Activated CD4-positive, alpha-beta T cell treated with anti-CD3 and anti-CD28 coated beads, Interleukin-2, amount 50 U/mL, for 4 hours (primary cell): ENCODE measurements at regions not wholly inside any gene's neighbourhood (a gene's known extent, or its start where the extent isn't known, plus 50 kb on each side); places are given as distances from the start of the nearest gene placed in this dataset.

Experiments
- DNase-seq, 2 experiments: peaks; one replicate each; pipeline ENCODE4 v3.0.0-alpha.2; 2020

GRCh38 chr10:130809761-130810515 is 501.6 kb downstream of the TCERG1L start:
- DNase-seq, result no peak

GRCh38 chr10:130810856-130811255 is 500.7 kb downstream of the TCERG1L start:
- DNase-seq, result no peak

GRCh38 chr10:130812381-130813148 is 499.0 kb downstream of the TCERG1L start:
- no peak for DNase-seq

GRCh38 chr10:130814610-130815009 is 496.9 kb downstream of the TCERG1L start:
- no peak for DNase-seq

GRCh38 chr10:130816116-130816901 is 495.2 kb downstream of the TCERG1L start:
- no peak for DNase-seq

- no peak for DNase-seq
Observed at GRCh38 chr10:130817046-130817624, 494.4 kb downstream of the TCERG1L start.

GRCh38 chr10:130817674-130818073 is 493.8 kb downstream of the TCERG1L start:
- no peak for DNase-seq

- DNase-seq, result no peak
Observed at GRCh38 chr10:130820880-130821482, 490.5 kb downstream of the TCERG1L start.

GRCh38 chr10:130824230-130825014 is 487.1 kb downstream of the TCERG1L start:
- no peak for DNase-seq

DNA sequence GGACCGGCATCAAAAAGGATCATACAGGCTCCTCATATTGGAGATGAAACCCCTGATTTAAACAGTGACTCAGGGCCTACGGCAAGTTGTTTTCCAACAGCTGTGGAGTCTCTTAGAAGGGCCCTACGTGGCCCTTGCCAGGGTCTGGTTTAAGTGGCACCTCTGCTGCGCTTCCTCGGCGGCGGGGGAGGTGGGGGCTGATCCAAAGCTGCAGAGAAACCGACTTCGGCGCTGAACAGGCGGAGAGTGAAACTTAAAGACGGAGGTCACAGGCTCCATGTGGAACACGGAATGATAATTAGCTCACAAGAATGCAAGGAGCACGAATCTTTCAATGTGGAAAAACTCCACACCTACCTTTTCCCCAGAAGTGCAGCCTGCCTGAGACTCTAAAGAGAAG is 477.9 kb downstream of the TCERG1L start:
- DNase-seq, result no peak

DNA sequence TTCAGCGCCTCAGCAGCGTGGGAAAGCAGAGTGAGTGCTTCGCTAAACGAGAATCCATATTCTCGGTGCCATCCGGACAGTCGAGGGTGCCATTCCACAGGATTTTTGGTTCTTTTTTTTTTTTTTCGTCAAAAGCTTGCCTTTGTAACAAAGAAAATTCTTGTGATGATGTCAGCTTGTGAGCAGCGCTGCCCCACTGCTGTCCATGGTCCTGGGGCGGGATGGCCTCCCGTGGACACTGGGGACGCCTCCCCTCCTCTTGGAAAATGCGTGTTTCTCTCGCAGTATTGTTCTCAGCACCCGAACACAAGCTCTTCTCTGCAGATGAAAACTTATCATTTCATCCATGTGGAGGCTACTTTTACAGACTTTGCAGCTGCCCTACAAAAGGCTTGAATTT is 477.4 kb downstream of the TCERG1L start:
- DNase-seq, result no peak

- no peak for DNase-seq
Observed at GRCh38 chr10:130834573-130834972, 476.9 kb downstream of the TCERG1L start.

DNA sequence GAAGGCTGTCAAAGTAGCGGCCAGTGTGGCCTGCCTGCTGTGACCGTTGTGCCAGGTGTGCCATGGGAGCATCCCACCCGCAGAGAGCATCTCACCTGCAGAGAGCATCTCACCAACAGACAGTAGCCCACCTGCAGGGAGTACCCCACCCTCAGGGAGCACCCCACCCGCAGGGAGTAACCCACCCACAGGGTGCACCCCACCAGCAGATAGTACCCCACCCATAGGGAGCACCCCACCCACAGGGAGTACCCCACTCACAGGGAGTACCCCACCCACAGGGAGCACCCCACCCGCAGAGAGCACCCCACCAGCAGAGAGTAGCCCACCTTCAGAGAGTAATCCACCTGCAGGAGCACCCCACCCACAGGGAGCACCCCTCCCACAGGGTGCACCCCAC is 476.5 kb downstream of the TCERG1L start:
- no peak for DNase-seq

- no peak for DNase-seq
Observed at GRCh38 chr10:130836344-130836743, 475.2 kb downstream of the TCERG1L start.

GRCh38 chr10:130843051-130843653 is 468.4 kb downstream of the TCERG1L start:
- DNase-seq, result no peak

GRCh38 chr10:130844310-130844709 is 467.2 kb downstream of the TCERG1L start:
- DNase-seq, result no peak

DNA sequence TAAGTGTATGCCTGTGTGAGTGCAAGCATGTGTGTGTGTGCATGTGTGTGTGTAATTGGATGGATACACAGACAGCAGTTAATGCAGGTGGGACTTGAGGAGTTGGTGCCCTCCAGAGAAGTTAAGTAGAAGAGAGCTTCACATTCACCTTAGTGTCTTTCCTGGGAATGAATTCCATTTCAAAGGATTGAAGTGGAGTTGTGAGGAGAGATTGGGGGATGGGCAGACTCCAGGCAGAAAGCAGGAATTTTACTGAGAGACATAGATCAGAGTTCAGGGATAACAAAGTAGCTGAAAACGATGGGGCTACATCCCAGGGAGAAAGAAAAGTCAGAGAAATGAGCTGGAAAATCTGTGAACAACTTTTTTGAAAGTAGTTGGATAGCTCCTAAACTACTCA is 464.4 kb downstream of the TCERG1L start:
- no peak for DNase-seq

- DNase-seq, result no peak
Observed at GRCh38 chr10:130848855-130849254, 462.7 kb downstream of the TCERG1L start.

GRCh38 chr10:130854151-130854550 is 457.4 kb downstream of the TCERG1L start:
- no peak for DNase-seq

GRCh38 chr10:130857631-130858295 is 453.8 kb downstream of the TCERG1L start:
- DNase-seq, result no peak

GRCh38 chr10:130858626-130859025 is 452.9 kb downstream of the TCERG1L start:
- DNase-seq, result no peak
